ENCODE measurements at regions not wholly inside any gene's neighbourhood (a gene's known extent, or its start where the extent isn't known, plus 50 kb on each side); places are given as distances from the start of the nearest gene placed in this dataset.

DNA sequence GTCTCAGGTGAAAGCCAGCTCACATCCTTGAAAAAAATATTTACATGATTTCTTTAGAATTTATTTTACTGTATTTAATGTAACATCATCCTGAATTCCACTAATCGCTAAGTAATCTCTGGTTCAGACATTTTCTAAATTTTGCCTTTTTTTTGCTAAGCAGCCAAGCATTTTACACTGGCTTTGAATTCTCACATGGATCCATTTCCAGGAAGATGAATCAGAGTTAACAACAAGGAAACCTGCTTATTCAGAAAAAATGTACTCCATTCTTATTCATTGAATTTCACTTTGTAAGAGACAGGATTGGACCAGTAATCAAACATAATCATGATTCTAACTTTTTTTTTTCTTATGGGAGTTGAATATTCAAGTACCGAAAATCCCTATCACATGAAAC, 1785.1 kb upstream of the FLRT2 start:
- DNase-seq (no peak), ATAC-seq (no peak)
- H3K4me1 ChIP-seq, result no peaks in the 10 kb centered on the region
- no peaks in the 10 kb centered on the region for H3K27me3 ChIP-seq (ENCODE audit: low read depth)
- TF ChIP-seq, protein P1, sequence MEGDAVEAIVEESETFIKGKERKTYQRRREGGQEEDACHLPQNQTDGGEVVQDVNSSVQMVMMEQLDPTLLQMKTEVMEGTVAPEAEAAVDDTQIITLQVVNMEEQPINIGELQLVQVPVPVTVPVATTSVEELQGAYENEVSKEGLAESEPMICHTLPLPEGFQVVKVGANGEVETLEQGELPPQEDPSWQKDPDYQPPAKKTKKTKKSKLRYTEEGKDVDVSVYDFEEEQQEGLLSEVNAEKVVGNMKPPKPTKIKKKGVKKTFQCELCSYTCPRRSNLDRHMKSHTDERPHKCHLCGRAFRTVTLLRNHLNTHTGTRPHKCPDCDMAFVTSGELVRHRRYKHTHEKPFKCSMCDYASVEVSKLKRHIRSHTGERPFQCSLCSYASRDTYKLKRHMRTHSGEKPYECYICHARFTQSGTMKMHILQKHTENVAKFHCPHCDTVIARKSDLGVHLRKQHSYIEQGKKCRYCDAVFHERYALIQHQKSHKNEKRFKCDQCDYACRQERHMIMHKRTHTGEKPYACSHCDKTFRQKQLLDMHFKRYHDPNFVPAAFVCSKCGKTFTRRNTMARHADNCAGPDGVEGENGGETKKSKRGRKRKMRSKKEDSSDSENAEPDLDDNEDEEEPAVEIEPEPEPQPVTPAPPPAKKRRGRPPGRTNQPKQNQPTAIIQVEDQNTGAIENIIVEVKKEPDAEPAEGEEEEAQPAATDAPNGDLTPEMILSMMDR (IDR thresholded peaks at IDR 0.05), result no peak
- H3K9me3 ChIP-seq, result no peaks in the 10 kb centered on the region
- no peak overlapping the region for H3K27ac ChIP-seq
- no peaks in the 10 kb centered on the region for H3K36me3 ChIP-seq
- H3K4me3 ChIP-seq, result no peak overlapping the region
- intact Hi-C loops (cut with DNase I), result no loop called here

DNA sequence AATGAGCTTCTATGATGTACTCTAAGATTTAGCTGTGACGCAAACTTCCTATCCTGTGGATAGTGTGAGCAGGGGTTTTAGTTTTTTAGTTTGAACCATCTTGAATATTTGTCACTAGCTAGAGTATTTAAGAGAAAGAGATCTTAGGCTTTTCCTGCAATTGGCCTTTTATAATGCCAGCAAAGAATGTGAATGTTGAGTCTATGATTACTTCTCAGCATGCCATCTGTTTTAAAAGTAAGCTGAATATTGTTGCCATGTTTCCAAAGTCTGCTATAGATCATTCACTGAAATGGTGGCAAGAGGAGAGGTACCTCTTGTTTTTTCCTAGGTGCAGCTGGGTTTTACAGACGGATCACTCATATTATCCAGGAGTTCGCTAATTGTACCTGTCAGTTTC, 1783.6 kb upstream of the FLRT2 start:
- intact Hi-C loops (cut with DNase I), result no loop called here
- H3K4me3 ChIP-seq, result no peak overlapping the region
- H3K36me3 ChIP-seq, result no peaks in the 10 kb centered on the region

DNA sequence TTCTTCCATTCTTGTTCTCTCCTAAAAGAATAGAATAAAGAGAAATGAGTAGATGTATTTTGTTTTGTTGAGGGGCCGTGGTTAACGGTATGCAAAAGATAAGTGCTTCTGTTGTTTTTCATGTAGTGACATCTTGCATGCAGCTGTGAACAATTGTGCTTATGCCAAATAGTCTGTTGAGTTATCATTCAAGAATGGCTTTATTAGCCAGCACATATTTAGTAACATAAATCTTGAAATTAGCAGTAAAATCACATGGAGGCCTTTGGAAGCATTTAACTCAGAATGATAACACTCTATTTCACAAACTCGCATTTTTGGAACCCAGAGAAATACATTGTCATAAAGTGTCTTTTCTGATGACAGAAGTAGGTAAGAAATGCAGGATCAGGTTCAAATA, 1772.0 kb upstream of the FLRT2 start:
- Histone ChIP-seq H3K36me3 (no peaks in the 10 kb centered on the region), H3K4me3 (no peak overlapping the region)
- ATAC-seq, result no peak

More for the DNA sequence above, 1783.6 kb upstream of the FLRT2 start:
- DNase-seq (no peak), ATAC-seq (no peak)
- Histone ChIP-seq H3K4me1 (no peaks in the 10 kb centered on the region), H3K9me3 (no peaks in the 10 kb centered on the region), H3K27me3 (ENCODE audit: low read depth) (no peaks in the 10 kb centered on the region), H3K27ac (no peak overlapping the region)
- TF ChIP-seq, protein P1 (IDR thresholded peaks at IDR 0.05), result no peak

DNA sequence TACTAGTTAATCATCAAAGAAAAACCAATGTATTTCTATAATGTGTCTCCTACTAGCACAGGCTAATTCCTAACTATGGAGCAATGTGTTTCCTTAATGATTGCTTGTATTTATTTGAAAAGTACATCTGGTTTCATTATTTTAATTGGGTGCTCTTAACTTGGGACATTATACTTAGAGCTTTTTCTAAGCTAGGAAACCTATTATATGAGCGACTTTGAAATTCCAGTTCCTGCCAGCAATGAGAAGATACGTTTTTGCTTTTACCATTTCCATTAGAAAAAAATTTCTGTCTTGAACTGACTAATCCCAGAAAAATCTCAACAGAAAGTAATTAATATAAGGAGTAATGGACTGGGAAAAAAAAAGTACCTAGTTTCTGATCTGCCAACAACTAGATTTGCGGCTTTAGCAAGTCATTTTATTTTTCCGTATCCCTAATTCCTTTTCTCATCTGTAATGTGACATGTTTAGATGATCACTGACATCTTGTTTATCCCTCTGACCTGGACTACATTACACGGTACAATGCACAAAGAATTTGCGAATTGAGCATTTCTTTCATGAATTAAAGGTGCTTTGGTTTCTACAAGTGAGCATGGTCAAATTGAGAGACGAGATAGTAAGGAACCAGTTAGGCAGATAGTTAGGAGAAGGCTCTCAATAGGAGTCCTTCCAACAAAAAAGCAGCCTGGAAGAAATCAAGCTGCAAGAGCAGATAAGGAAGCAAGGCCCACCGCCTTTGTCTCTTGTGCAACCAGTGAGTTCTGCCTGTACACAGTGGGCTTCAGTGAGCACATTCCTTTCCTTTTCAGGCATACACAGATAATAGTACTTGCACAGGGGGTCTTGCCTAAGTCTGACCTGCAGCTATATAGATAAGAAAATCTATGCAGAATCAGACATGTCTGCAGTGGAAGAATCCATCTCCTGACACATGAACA, 1765.0 kb upstream of the FLRT2 start:
- TF ChIP-seq, protein P1 (IDR thresholded peaks at IDR 0.05), result no peak
- no peak for DNase-seq
- Histone ChIP-seq H3K4me1 (no peaks in the 10 kb centered on the region), H3K4me3 (no peak overlapping the region), H3K36me3 (no peaks in the 10 kb centered on the region), H3K9me3 (no peaks in the 10 kb centered on the region), H3K27ac (no peak overlapping the region), H3K27me3 (ENCODE audit: low read depth) (no peaks in the 10 kb centered on the region)
- ATAC-seq, result no peak
- intact Hi-C loops (cut with DNase I), result no loop called here

More for the DNA sequence above, 1772.0 kb upstream of the FLRT2 start:
- TF ChIP-seq, protein P1 (IDR thresholded peaks at IDR 0.05), result no peak
- no peak overlapping the region for H3K27ac ChIP-seq
- no peaks in the 10 kb centered on the region for H3K27me3 ChIP-seq (ENCODE audit: low read depth)
- H3K9me3 ChIP-seq, result no peaks in the 10 kb centered on the region
- intact Hi-C loops (cut with DNase I), result no loop called here
- no peaks in the 10 kb centered on the region for H3K4me1 ChIP-seq
- DNase-seq, result no peak

DNA sequence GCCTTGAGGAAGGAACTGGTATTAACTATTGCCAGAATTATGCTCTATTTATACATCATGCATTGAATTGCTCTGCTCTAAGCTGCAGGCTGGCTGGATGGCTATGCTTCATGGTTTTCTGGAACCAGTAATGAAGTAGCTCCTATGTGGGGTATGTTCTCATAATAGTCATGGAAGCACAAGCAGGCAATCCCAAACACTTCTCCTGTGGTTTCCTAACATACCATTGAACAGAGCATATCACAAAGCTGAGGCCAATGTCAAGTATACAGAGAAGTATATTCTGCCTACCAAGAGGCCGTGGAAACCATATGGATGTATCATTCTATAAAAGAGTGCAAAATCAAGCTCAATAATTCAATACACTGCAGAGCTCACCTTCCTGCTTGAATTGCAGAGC, 1752.4 kb upstream of the FLRT2 start:
- Histone ChIP-seq H3K36me3 (no peaks in the 10 kb centered on the region), H3K4me1 (no peaks in the 10 kb centered on the region), H3K27me3 (ENCODE audit: low read depth) (no peaks in the 10 kb centered on the region), H3K27ac (no peak overlapping the region), H3K4me3 (no peak overlapping the region), H3K9me3 (no peaks in the 10 kb centered on the region)
- intact Hi-C loops (cut with DNase I), result no loop called here
- no peak for DNase-seq
- no peak for ATAC-seq
- TF ChIP-seq, protein P1 (IDR thresholded peaks at IDR 0.05), result no peak
